ENCODE measurements at regions not wholly inside any gene's neighbourhood (a gene's known extent, or its start where the extent isn't known, plus 50 kb on each side); places are given as distances from the start of the nearest gene placed in this dataset.

GRCh38 chr1:234994436-234995295, 134.0 kb downstream of the TOMM20 start (continued):
- TF ChIP-seq ZNF280D (tag by site-specific recombination; IDR thresholded peaks at IDR 0.05) (no peak), ZNF23 (tag by site-specific recombination; IDR thresholded peaks at IDR 0.05; ENCODE audit: borderline replicate concordance) (no peak), ZNF621 (tag by site-specific recombination; IDR thresholded peaks at IDR 0.05) (no peak), ZBTB7A (tag by site-specific recombination; IDR thresholded peaks at IDR 0.05; ENCODE audit: low read depth) (no peak), ZNF311 (tag by site-specific recombination; IDR thresholded peaks at IDR 0.05; ENCODE audit: borderline replicate concordance) (no peak)

- TF ChIP-seq GFI1B (tag by site-specific recombination; IDR thresholded peaks at IDR 0.05) (no peak), ZNF626 (tag by site-specific recombination; IDR thresholded peaks at IDR 0.05) (no peak), ZNF138 (tag by site-specific recombination; IDR thresholded peaks at IDR 0.05; ENCODE audit: borderline replicate concordance) (no peak), ZNF10 (tag by site-specific recombination; IDR thresholded peaks at IDR 0.05) (no peak), ZNF692 (tag by site-specific recombination; IDR thresholded peaks at IDR 0.05) (no peak), ZNF621 (tag by site-specific recombination; IDR thresholded peaks at IDR 0.05) (no peak), ZNF366 (tag by site-specific recombination; conservative IDR thresholded peaks at IDR 0.05) (no peak), SCRT2 (tag by site-specific recombination; IDR thresholded peaks at IDR 0.05) (no peak), ZNF37A (tag by site-specific recombination; IDR thresholded peaks at IDR 0.05) (no peak), ZBTB26 (tag by site-specific recombination; optimal IDR thresholded peaks at IDR 0.05) (no peak), ZIC2 (tag by site-specific recombination; IDR thresholded peaks at IDR 0.05) (no peak), HIC1 (tag by site-specific recombination; IDR thresholded peaks at IDR 0.05) (no peak), KLF16 (tag by site-specific recombination; IDR thresholded peaks at IDR 0.05) (no peak), REST (tag by site-specific recombination; IDR thresholded peaks at IDR 0.05) (no peak)
- Histone ChIP-seq H3K36me3 (ENCODE audit: control insufficient read depth in 2 of 2, insufficient read depth in 1 of 2, low read length in 2 of 2) (no peaks in the 10 kb centered on the region), H3K9me3 (ENCODE audit: control insufficient read depth, insufficient read depth, low read depth, low read length) (no peaks in the 10 kb centered on the region), H3K27ac (ENCODE audit: extremely low read depth, low read depth, low read length) (no peak overlapping the region), H3K4me1 (ENCODE audit: control insufficient read depth, insufficient read depth, low read length) (peaks cover 6% of the 10 kb centered on the region), H3K4me3 (ENCODE audit: low read depth, low read length) (no peak overlapping the region)
- CTCF ChIA-PET, result no interaction called here
- POLR2A ChIA-PET, result interaction anchor here (0.6 to 0.7 kb wide), 2 partner anchors 268 to 448 kb away, joined by 3 read pairs; no protein-coding TSS in a partner anchor
Measured at GRCh38 chr1:234992065-234992464, 136.6 kb downstream of the TOMM20 start.

All from HEK293 (cell line).